ENCODE measurements at regions not wholly inside any gene's neighbourhood (a gene's known extent, or its start where the extent isn't known, plus 50 kb on each side); places are given as distances from the start of the nearest gene placed in this dataset.

DNA sequence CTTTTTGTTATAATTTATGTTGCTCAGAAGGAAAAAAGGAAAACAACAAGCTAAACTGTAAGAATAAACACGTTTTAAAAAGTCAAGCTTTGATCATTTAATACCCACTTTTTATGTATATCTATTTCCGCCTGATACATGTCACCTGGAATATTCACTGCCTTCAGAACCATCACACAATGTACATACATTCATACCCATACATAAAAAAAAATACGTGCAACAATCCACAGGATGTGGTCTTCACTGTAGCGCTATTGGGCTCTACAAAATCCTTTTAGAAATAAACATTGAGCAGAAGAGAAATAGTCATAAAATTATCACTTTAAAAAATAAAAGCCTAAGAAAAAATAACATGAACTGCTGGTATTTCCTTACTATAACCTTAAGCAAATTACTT is 1078.9 kb upstream of the LRRTM3 start:
- no peak for DNase-seq (ENCODE audit: low read depth)
- no peak overlapping the region for H3K4me3 ChIP-seq (ENCODE audit: low read depth, low read length)
- TF ChIP-seq, protein P1, sequence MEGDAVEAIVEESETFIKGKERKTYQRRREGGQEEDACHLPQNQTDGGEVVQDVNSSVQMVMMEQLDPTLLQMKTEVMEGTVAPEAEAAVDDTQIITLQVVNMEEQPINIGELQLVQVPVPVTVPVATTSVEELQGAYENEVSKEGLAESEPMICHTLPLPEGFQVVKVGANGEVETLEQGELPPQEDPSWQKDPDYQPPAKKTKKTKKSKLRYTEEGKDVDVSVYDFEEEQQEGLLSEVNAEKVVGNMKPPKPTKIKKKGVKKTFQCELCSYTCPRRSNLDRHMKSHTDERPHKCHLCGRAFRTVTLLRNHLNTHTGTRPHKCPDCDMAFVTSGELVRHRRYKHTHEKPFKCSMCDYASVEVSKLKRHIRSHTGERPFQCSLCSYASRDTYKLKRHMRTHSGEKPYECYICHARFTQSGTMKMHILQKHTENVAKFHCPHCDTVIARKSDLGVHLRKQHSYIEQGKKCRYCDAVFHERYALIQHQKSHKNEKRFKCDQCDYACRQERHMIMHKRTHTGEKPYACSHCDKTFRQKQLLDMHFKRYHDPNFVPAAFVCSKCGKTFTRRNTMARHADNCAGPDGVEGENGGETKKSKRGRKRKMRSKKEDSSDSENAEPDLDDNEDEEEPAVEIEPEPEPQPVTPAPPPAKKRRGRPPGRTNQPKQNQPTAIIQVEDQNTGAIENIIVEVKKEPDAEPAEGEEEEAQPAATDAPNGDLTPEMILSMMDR (conservative IDR thresholded peaks at IDR 0.05; ENCODE audit: low read depth, low read length): no peak

DNA sequence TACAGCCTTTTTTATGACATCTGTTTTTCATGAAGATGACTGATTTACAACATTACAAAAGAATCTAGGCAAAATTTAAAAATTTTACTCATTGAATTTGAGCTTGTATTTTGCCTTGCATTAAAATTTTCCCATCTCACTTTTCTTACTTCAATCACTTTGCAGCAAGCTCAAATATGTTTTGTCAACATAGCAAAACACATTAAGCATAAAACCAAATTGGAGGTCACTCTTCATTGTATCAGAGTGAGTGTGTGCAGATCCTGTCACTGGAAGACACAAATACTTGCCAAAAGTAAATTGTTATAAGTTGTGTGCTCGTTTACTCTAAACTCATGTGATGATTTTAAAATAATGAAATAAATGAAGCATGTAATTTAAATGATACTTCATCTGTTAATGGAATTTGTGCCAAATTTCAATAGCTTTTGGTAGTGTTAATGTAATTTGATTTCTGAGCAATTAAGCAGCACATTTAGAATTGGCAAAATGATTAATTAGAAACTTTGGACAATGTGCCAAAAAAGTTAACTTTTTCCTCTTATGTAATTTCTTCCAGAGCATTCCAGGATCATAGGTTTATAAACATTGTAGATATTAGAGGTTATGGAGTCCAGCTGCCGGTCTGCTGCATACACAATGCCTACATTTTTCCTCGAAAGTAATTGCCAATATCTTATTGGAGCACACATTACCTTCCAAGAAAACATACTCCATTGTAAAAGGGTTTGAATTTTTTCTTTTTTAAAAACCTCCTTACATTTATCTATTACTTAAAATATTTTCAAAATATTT is 1078.2 kb upstream of the LRRTM3 start:
- no peak overlapping the region for H3K4me3 ChIP-seq (ENCODE audit: low read depth, low read length)
- TF ChIP-seq, protein P1 (conservative IDR thresholded peaks at IDR 0.05; ENCODE audit: low read depth, low read length): no peak

DNA sequence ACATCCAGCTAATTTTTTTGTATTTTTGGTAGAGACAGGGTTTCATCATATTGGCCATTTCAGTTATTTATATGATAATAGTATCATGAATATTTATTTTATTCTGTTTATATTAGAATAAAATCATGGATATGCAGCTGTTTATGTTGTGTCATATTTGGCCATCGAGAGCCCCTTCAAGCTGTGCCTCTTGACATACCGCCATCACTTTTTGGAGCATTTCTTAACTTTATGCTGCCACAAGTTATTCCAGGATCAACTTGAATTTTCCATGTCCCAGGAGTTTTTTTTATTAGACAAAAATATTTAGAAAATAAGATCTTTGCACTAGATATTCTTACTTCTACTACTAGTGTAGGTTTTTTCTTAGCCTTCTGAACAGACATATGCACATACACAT is 1067.0 kb upstream of the LRRTM3 start:
- TF ChIP-seq, protein P1 (conservative IDR thresholded peaks at IDR 0.05; ENCODE audit: low read depth, low read length): no peak
- no peak for DNase-seq (ENCODE audit: low read depth)
- no peak overlapping the region for H3K4me3 ChIP-seq (ENCODE audit: low read depth, low read length)

More for the DNA sequence above, 1078.2 kb upstream of the LRRTM3 start:
- DNase-seq (ENCODE audit: low read depth): no peak

DNA sequence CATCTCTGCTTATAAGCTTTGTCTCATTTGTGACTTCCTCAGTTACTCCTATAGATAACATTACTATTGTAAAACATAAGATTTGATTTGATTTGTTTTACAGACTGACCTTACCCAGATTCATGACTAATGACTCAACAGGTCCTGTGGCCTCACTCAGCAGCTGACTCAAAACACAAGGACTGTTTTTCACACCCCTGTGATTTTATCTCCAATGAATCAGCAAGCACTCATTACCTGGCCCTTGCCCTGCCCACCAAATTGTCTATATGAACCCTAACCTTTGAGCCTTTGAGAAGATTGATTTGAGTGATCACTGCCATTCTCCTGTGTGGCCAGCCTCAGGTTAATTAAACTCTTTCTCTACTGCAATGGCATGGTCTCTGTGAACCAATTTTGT is 1064.6 kb upstream of the LRRTM3 start:
- peak; percentile 86 for DNase-seq (ENCODE audit: low read depth)
- TF ChIP-seq, protein P1 (conservative IDR thresholded peaks at IDR 0.05; ENCODE audit: low read depth, low read length): no peak

More for the DNA sequence above, 1064.6 kb upstream of the LRRTM3 start:
- H3K4me3 ChIP-seq (ENCODE audit: low read depth, low read length): no peak overlapping the region

All from epithelial cell of proximal tubule (primary cell).